LoVo (cell line): ENCODE measurements at regions not wholly inside any gene's neighbourhood (a gene's known extent, or its start where the extent isn't known, plus 50 kb on each side); places are given as distances from the start of the nearest gene placed in this dataset.

Experiments
- DNase-seq: peaks from one replicate; pipeline ENCODE4 v3.0.0-alpha.2; 2016; ENCODE audit warnings: low spot score

- peak; percentile 68 for DNase-seq
Measured at GRCh38 chr1:172887162-172887561, 163.6 kb downstream of the TNFSF18 start.

GRCh38 chr1:172893146-172893841, 157.4 kb downstream of the TNFSF18 start:
- DNase-seq, result no peak

- no peak for DNase-seq
Measured at GRCh38 chr1:172894349-172895049, 156.2 kb downstream of the TNFSF18 start.

GRCh38 chr1:172895050-172895460, 155.7 kb downstream of the TNFSF18 start:
- no peak for DNase-seq

- DNase-seq, result no peak
Measured at GRCh38 chr1:172895761-172896160, 155.0 kb downstream of the TNFSF18 start.

GRCh38 chr1:172897738-172898137, 153.0 kb downstream of the TNFSF18 start:
- no peak for DNase-seq

GRCh38 chr1:172898866-172899265, 151.9 kb downstream of the TNFSF18 start:
- no peak for DNase-seq

- DNase-seq, result no peak
Measured at GRCh38 chr1:172900376-172900997, 150.3 kb downstream of the TNFSF18 start.

- DNase-seq, result no peak
Measured at GRCh38 chr1:172902200-172902599, 148.5 kb downstream of the TNFSF18 start.

GRCh38 chr1:172902861-172903381, 147.8 kb downstream of the TNFSF18 start:
- DNase-seq, result no peak

GRCh38 chr1:172903581-172904220, 147.0 kb downstream of the TNFSF18 start:
- peak; percentile 52 for DNase-seq

GRCh38 chr1:172905452-172905851, 145.3 kb downstream of the TNFSF18 start:
- DNase-seq, result no peak

- DNase-seq, result peak; percentile 64
Measured at GRCh38 chr1:172906778-172907592, 143.8 kb downstream of the TNFSF18 start.

- DNase-seq, result no peak
Measured at GRCh38 chr1:172907834-172908326, 142.9 kb downstream of the TNFSF18 start.

GRCh38 chr1:172909606-172910326, 141.0 kb downstream of the TNFSF18 start:
- no peak for DNase-seq

GRCh38 chr1:172912765-172913260, 137.9 kb downstream of the TNFSF18 start:
- no peak for DNase-seq

- DNase-seq, result peak; percentile 39
Measured at GRCh38 chr1:172914501-172915144, 136.1 kb downstream of the TNFSF18 start.

GRCh38 chr1:172915271-172915670, 135.5 kb downstream of the TNFSF18 start:
- DNase-seq, result no peak

GRCh38 chr1:172916116-172916515, 134.6 kb downstream of the TNFSF18 start:
- DNase-seq, result no peak

- peak; percentile 66 for DNase-seq
Measured at GRCh38 chr1:172917972-172918371, 132.8 kb downstream of the TNFSF18 start.
